ENCODE measurements at regions not wholly inside any gene's neighbourhood (a gene's known extent, or its start where the extent isn't known, plus 50 kb on each side); places are given as distances from the start of the nearest gene placed in this dataset.

DNA sequence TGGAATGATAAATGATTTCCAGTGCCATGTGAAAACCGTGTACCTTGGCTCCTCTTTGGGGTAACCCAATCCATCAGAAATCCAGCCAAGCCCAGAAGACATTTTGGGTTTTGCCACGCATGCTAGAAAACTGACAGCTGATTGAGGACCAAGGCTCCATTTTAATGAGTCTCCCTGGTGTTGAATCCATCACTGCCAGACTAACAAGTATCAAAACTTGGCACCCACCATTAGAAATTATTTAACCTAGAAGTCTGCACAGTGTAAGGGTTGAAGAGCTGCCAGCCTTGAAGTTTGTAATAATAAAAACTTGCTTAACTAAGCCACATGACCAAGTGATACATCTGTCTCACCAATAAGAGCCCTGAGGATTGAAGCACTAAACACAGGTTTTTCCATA lies 369.9 kb downstream of the DNAH5 start:
- peaks cover 3% of the 10 kb centered on the region for H3K9me3 ChIP-seq (ENCODE audit: severe bottlenecking)
- no peaks in the 10 kb centered on the region for H3K36me3 ChIP-seq
- no peak overlapping the region for H3K4me3 ChIP-seq (ENCODE audit: low read depth, low read length)
- DNase-seq = no peak
- no peak overlapping the region for H3K27ac ChIP-seq
- H3K27me3 ChIP-seq (ENCODE audit: insufficient read depth, low read depth, severe bottlenecking) = no peaks in the 10 kb centered on the region
- TF ChIP-seq, protein P1, sequence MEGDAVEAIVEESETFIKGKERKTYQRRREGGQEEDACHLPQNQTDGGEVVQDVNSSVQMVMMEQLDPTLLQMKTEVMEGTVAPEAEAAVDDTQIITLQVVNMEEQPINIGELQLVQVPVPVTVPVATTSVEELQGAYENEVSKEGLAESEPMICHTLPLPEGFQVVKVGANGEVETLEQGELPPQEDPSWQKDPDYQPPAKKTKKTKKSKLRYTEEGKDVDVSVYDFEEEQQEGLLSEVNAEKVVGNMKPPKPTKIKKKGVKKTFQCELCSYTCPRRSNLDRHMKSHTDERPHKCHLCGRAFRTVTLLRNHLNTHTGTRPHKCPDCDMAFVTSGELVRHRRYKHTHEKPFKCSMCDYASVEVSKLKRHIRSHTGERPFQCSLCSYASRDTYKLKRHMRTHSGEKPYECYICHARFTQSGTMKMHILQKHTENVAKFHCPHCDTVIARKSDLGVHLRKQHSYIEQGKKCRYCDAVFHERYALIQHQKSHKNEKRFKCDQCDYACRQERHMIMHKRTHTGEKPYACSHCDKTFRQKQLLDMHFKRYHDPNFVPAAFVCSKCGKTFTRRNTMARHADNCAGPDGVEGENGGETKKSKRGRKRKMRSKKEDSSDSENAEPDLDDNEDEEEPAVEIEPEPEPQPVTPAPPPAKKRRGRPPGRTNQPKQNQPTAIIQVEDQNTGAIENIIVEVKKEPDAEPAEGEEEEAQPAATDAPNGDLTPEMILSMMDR (IDR thresholded peaks at IDR 0.05; ENCODE audit: low read depth, low read length) = no peak

DNA sequence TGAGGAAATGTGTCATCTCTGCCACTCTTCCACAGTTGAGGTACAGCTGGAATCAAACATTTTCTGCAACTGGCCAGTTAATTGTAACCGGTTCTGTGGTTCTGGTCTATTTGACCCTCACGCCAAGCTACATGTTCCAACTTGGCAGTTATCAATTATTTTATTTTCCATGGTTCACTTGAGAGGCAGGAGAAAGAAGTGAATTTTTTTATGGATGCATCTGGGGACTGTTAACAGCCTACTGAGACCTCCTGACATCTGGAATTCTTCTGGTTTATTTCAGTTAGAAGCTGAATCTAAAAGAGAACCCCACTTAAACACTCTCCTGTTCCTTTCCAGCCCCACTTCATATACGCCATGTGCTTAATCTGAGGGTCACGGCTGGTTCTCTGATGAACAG lies 372.3 kb downstream of the DNAH5 start:
- no peak for DNase-seq
- no peaks in the 10 kb centered on the region for H3K27me3 ChIP-seq (ENCODE audit: insufficient read depth, low read depth, severe bottlenecking)
- H3K4me3 ChIP-seq (ENCODE audit: low read depth, low read length) = no peak overlapping the region
- TF ChIP-seq, protein P1 (IDR thresholded peaks at IDR 0.05; ENCODE audit: low read depth, low read length) = no peak
- H3K36me3 ChIP-seq = no peaks in the 10 kb centered on the region
- H3K27ac ChIP-seq = no peak overlapping the region
- H3K9me3 ChIP-seq (ENCODE audit: severe bottlenecking) = peaks cover 3% of the 10 kb centered on the region

DNA sequence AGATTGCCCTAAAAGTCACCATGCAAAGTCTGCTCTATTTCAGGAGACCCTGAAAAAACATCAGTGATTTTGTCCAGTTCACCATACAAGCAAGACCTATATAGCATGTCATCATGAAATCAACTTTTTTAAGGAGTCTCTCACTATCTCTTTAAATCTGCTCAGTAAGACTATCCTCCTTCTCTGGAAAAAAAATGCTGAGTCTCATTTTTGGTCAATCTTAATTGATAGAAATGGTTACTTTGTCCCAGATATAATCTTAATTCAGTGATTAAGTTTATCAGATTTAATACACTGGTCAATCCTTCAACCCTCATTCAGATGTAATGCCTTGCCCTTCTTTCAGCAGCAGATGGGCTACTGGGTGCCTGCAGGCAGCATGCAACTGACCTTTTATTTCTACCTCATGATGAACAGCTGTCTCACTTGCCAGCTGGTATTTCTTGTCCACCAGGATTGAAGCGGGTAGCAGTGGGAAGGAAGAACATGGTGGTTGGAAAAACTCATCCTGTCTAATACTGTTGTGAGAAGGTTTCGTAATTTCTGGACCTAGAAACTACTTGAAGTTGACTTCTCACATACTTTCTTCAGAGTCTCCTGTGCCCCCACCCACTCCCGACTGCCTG lies 375.3 kb downstream of the DNAH5 start:
- TF ChIP-seq, protein P1 (IDR thresholded peaks at IDR 0.05; ENCODE audit: low read depth, low read length) = no peak
- Histone ChIP-seq H3K36me3 (no peaks in the 10 kb centered on the region), H3K27ac (no peak overlapping the region), H3K9me3 (ENCODE audit: severe bottlenecking) (no peaks in the 10 kb centered on the region), H3K4me3 (ENCODE audit: low read depth, low read length) (no peak overlapping the region), H3K27me3 (ENCODE audit: insufficient read depth, low read depth, severe bottlenecking) (no peaks in the 10 kb centered on the region)
- DNase-seq = no peak

DNA sequence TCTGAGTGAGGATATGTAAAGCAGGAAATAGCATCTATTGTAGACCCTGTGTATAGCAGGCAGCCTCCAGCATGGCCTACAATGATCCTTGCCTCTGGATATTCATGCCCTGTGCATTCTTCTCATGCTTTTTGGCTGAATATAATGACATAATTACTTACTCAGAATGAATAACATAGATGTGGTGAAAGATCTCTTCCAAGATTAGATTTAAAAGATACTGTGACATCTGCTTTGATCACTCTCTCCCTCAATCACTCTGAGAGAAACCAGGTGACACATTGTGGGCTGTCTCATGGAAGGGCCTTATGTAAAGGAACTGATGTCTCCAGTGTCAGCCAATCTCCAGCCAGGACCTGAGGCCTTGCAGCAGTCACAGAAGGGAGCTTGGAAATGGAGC lies 376.7 kb downstream of the DNAH5 start:
- no peak overlapping the region for H3K4me3 ChIP-seq (ENCODE audit: low read depth, low read length)
- no peak for DNase-seq
- TF ChIP-seq, protein P1 (IDR thresholded peaks at IDR 0.05; ENCODE audit: low read depth, low read length) = no peak
- H3K27ac ChIP-seq = no peak overlapping the region
- peaks cover 4% of the 10 kb centered on the region for H3K9me3 ChIP-seq (ENCODE audit: severe bottlenecking)
- no peaks in the 10 kb centered on the region for H3K27me3 ChIP-seq (ENCODE audit: insufficient read depth, low read depth, severe bottlenecking)
- no peaks in the 10 kb centered on the region for H3K36me3 ChIP-seq

DNA sequence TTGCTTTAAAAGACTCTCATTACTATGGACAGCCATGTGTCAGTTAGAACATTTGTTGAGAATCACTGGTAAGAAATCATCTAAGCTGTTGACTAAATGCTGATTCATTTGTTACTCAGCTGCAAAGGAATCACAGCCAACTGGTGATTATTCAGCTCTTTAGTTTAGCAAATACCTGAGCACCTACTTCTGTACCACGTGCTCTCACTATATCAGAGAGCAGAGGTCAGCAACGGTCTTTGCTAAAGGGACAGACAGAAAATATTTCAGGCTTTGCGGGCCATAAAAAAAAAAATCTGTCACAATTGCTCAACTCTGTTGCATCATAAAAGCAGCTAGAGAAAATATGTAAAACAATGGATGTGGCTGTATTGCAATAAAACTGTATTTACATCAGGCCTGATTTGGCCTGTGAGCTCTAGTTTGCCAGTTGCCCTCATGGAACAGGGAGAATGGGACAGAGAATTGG lies 377.6 kb downstream of the DNAH5 start:
- Histone ChIP-seq H3K36me3 (no peaks in the 10 kb centered on the region), H3K27ac (no peak overlapping the region), H3K27me3 (ENCODE audit: insufficient read depth, low read depth, severe bottlenecking) (no peaks in the 10 kb centered on the region), H3K4me3 (ENCODE audit: low read depth, low read length) (no peak overlapping the region), H3K9me3 (ENCODE audit: severe bottlenecking) (peaks cover 4% of the 10 kb centered on the region)
- DNase-seq = no peak
- TF ChIP-seq, protein P1 (IDR thresholded peaks at IDR 0.05; ENCODE audit: low read depth, low read length) = no peak

DNA sequence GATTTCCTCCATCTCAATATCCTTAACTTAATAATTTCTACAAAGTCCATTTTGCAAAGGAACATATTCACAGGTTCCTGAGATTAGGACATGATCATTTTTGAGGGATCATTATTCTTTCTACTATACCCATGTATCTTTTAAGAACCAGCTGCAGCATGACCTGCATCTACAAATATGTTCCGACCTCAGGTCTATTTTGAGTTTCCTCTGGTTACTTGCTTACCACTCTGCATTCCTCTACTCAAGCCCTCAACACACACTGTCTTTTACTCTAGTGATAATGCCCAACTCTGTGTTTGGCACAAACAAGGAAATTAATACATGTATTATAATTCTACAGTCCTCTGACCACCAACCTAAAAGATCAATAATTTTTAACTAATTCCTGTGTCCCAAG lies 386.1 kb downstream of the DNAH5 start:
- DNase-seq = no peak
- no peaks in the 10 kb centered on the region for H3K27me3 ChIP-seq (ENCODE audit: insufficient read depth, low read depth, severe bottlenecking)
- TF ChIP-seq, protein P1 (IDR thresholded peaks at IDR 0.05; ENCODE audit: low read depth, low read length) = no peak
- peaks cover under 1% of the 10 kb centered on the region for H3K9me3 ChIP-seq (ENCODE audit: severe bottlenecking)
- no peak overlapping the region for H3K27ac ChIP-seq
- H3K4me3 ChIP-seq (ENCODE audit: low read depth, low read length) = no peak overlapping the region
- H3K36me3 ChIP-seq = no peaks in the 10 kb centered on the region

Measured in WERI-Rb-1 (cell line).